ENCODE measurements at regions not wholly inside any gene's neighbourhood (a gene's known extent, or its start where the extent isn't known, plus 50 kb on each side); places are given as distances from the start of the nearest gene placed in this dataset.

DNA sequence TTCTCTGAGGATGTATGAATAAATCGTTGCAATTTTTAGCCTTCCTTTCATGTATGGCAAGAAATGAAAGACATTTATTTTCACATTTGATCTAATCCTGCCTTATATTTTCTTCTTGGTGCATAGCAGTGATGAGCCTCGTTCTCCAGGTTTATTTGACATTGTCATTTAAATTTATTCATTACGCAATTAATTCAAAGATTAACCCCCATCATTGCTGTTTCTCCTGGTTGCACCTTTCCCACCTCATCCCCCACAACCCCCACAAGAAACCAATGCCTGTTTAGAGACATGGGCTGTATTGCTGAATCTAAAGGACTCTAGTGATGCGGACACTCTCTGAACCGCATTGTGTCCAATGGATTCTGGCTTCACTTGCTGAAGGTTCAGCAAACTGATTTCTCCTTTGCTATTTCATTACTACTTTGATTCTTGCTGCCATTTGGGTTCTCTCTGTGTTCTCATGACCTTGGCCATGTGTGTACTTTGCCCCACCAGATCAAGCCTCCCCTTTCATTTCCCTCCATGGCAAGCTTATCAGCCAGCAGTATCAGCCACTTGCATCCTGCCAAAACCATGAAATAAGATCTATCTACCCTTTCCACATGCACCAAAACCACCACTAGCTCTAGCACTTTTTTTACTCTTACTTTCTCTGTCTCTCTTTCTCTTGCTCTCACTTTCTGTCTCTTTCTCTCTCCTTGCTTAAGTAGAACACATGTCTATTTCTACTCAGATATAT is 382.7 kb downstream of the GBE1 start:
- TF ChIP-seq, protein P1, sequence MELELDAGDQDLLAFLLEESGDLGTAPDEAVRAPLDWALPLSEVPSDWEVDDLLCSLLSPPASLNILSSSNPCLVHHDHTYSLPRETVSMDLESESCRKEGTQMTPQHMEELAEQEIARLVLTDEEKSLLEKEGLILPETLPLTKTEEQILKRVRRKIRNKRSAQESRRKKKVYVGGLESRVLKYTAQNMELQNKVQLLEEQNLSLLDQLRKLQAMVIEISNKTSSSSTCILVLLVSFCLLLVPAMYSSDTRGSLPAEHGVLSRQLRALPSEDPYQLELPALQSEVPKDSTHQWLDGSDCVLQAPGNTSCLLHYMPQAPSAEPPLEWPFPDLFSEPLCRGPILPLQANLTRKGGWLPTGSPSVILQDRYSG (tag; conservative IDR thresholded peaks at IDR 0.05; ENCODE audit: low read depth): no peak
- no peak for TF ChIP-seq MIER1 (IDR thresholded peaks at IDR 0.05; ENCODE audit: low read depth)
- TF ChIP-seq FUS (optimal IDR thresholded peaks at IDR 0.05; ENCODE audit: low read depth, low read length): no peak
- no peak for TF ChIP-seq MTA2 (IDR thresholded peaks at IDR 0.05; ENCODE audit: low read depth)
- TF ChIP-seq, protein P2, sequence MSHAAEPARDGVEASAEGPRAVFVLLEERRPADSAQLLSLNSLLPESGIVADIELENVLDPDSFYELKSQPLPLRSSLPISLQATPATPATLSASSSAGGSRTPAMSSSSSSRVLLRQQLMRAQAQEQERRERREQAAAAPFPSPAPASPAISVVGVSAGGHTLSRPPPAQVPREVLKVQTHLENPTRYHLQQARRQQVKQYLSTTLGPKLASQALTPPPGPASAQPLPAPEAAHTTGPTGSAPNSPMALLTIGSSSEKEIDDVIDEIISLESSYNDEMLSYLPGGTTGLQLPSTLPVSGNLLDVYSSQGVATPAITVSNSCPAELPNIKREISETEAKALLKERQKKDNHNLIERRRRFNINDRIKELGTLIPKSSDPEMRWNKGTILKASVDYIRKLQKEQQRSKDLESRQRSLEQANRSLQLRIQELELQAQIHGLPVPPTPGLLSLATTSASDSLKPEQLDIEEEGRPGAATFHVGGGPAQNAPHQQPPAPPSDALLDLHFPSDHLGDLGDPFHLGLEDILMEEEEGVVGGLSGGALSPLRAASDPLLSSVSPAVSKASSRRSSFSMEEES (CRISPR knock-in tag; IDR thresholded peaks at IDR 0.05): no peak
- no peak for TF ChIP-seq SOX6 (IDR thresholded peaks at IDR 0.05)
- TF ChIP-seq GATAD2A (IDR thresholded peaks at IDR 0.05): no peak
- H3K9ac ChIP-seq (ENCODE audit: insufficient read depth in 1 of 2, low read depth in 2 of 2, low read length in 2 of 2): no peak overlapping the region
- intact Hi-C loops (cut with micrococcal nuclease): no loop called here
- no peak overlapping the region for H3K4me2 ChIP-seq (ENCODE audit: insufficient read depth, low read length)
- BruUV-seq (replicated peaks): no TSS peak
- no peaks in the 10 kb centered on the region for H3K27me3 ChIP-seq (ENCODE audit: control insufficient read depth in 2 of 2, insufficient read depth in 2 of 2, low read length in 2 of 2)
- CTCF ChIA-PET (ENCODE audit: low intra/inter-chr PET ratio): no interaction called here
- no peak overlapping the region for H3K4me3 ChIP-seq
- no peaks in the 10 kb centered on the region for H3K9me1 ChIP-seq (ENCODE audit: control insufficient read depth, insufficient read depth, low read length)
- H4K20me1 ChIP-seq (replicated peaks; ENCODE audit: control insufficient read depth, insufficient read depth, low read length): no peaks in the 10 kb centered on the region
- POLR2A ChIA-PET: no interaction called here
- 0% methylated on average over 5 of the region's 5 CpGs for WGBS (ENCODE audit: insufficient coverage, low coverage, missing lambda C conversion rate)
- no peaks in the 10 kb centered on the region for H3K79me2 ChIP-seq (ENCODE audit: control insufficient read depth, insufficient read depth, low read length)
- in situ Hi-C loops (cut with MboI): no loop called here
- H3K9me3 ChIP-seq (replicated peaks; ENCODE audit: control insufficient read depth, insufficient read depth, low read depth, low read length): no peaks in the 10 kb centered on the region
- no peaks in the 10 kb centered on the region for H3K36me3 ChIP-seq (ENCODE audit: control insufficient read depth, insufficient read depth, low read length)
- no peaks in the 10 kb centered on the region for H3K4me1 ChIP-seq (replicated peaks in 1 of 2; ENCODE audit: control insufficient read depth in 2 of 2, insufficient read depth in 2 of 2, low read length in 2 of 2)
- H3K27ac ChIP-seq (ENCODE audit: extremely low read depth, low read depth, low read length): no peak overlapping the region
- H2AFZ ChIP-seq (ENCODE audit: low read depth, low read length): no peak overlapping the region
- FAIRE-seq: no peak
- DNase-seq (ENCODE audit: extremely low read depth in 1 of 4, low spot score in 3 of 4): no peak
- no peak for ATAC-seq

Measured in K562 (cell line).